Spleen (tissue), 11 donors: ENCODE measurements at regions not wholly inside any gene's neighbourhood (a gene's known extent, or its start where the extent isn't known, plus 50 kb on each side); places are given as distances from the start of the nearest gene placed in this dataset.

Experiments
- DNase-seq: peaks from one replicate; pipeline ENCODE4 v3.0.0-alpha.2; 2020
- H3K27ac ChIP-seq, 8 donors: fragments of 200-600 bp; sonication (generic) in 7 of 8; 1 replicate in 4 of 8; 2 replicates in 4 of 8; pipeline versions ENCODE4 v1.5.0 to v1.8.0; 2016 to 2021; ENCODE audit warnings: inconsistent platforms in 4 of 8, mild to moderate bottlenecking in 4 of 8, moderate library complexity in 1 of 8
- H3K27me3 ChIP-seq, 7 donors: fragments of 200-600 bp; sonication (generic) in 6 of 7; replicated peaks in 1 of 7; 1 replicate in 4 of 7; 2 replicates in 3 of 7; pipeline versions ENCODE4 v1.5.0 to v1.8.0; 2016 to 2021; ENCODE audit warnings: inconsistent platforms in 3 of 7, mild to moderate bottlenecking in 1 of 7
- H3K36me3 ChIP-seq, 6 donors: fragments of 200-600 bp; sonication (generic) in 5 of 6; 1 replicate in 4 of 6; 2 replicates in 2 of 6; pipeline versions ENCODE4 v1.5.0 to v1.8.0; 2016 to 2021; ENCODE audit warnings: inconsistent platforms in 2 of 6
- H3K4me1 ChIP-seq, 6 donors: fragments of 200-600 bp; sonication (generic) in 5 of 6; 1 replicate in 3 of 6; 2 replicates in 3 of 6; pipeline versions ENCODE4 v1.5.0 to v1.8.0; 2016 to 2021; ENCODE audit warnings: inconsistent platforms in 3 of 6
- H3K4me3 ChIP-seq, 8 donors: fragments of 200-600 bp; sonication (generic) in 7 of 8; 1 replicate in 4 of 8; 2 replicates in 4 of 8; pipeline versions ENCODE4 v1.5.0 to v1.8.0; 2016 to 2021; ENCODE audit warnings: inconsistent platforms in 4 of 8, mild to moderate bottlenecking in 4 of 8, moderate library complexity in 2 of 8
- H3K9me3 ChIP-seq, 8 donors: fragments of 200-600 bp; sonication (generic) in 7 of 8; 1 replicate in 4 of 8; 2 replicates in 4 of 8; pipeline versions ENCODE4 v1.5.0 to v1.8.0; 2016 to 2021; ENCODE audit warnings: inconsistent platforms in 4 of 8
- POLR2A ChIP-seq, 3 donors: fragments of 450-650 bp; IDR thresholded peaks; one replicate each; pipeline ENCODE4 v1.5.1; 2017; ENCODE audit warnings: antibody characterized with exemption in 3 of 3, mild to moderate bottlenecking in 1 of 3
- POLR2AphosphoS5 ChIP-seq, 3 donors: sonication (generic); formaldehyde crosslinking; IDR thresholded peaks; one replicate each; pipeline ENCODE4 v1.5.1; 2017; ENCODE audit warnings: antibody characterized with exemption in 3 of 3
- whole genome bisulfite sequencing, 5 donors: extraction: QIAGEN DNeasy Blood & Tissue Kit in 3 of 5; methylation state at CpG; one replicate each; pipeline versions ENCODE4 v1.1.5 to v1.1.7; 2013 to 2018; 5-methylcytosine and 5-hydroxymethylcytosine counted together
- intact Hi-C: fragments of 100-400 bp; cut with DNase I; formaldehyde crosslinking; loops from one replicate; pipeline ENCODE4 v1.15.0; 2023; ENCODE audit warnings: low total_unique reads
- TF ChIP-seq, protein P1 (sequence below), 11 experiments: fragments of 200-600 bp in 7 of 11; fragments of 450-650 bp in 4 of 11; sonication (generic) in 4 of 11; IDR thresholded peaks in 8 of 11; conservative IDR thresholded peaks in 3 of 11; 1 replicate in 7 of 11; 2 replicates in 4 of 11; pipeline versions ENCODE4 v1.4.0 to v1.8.0; 2016 to 2021; ENCODE audit warnings: antibody characterized with exemption in 11 of 11, inconsistent platforms in 4 of 11, mild to moderate bottlenecking in 1 of 11
- donor health status: healthy with polysubstance abuse.
- donor health status: DM: no; HTN: no; CAD: no; lungs with moderate emphysema.
- donor health status: DM: no; HTN: no; CAD: no.
- donor health status: Bipolar disorder and iron deficiency.
- donor health status: healthy.
- donor health status: DM: no; HTN: no; CAD: no.
- donor health status: DM: yes; HTN: yes; CAD: no.

DNA sequence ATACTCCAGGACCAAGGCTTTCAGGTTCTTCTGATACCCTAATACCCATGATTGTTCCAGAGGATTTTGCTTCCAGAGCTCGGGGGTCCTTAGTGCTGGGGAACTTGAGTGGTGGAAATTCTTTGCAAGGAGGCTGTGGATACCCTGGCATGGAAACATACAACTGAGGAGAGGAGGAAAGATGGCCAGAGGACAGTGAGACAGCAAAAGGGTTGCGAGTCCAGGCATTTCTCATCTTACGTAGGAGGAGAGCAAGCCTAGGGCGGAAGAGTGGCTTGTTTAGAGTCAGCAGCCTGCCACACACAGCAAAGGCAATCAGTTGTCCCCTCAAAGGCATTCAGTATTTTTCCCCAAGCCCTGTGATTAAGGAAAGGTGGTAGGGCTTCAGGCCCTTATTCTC, 73.5 kb downstream of the ADM start:
- no peak overlapping the region for H3K4me3 ChIP-seq
- no peak overlapping the region for H3K27ac ChIP-seq
- TF ChIP-seq, protein P1, sequence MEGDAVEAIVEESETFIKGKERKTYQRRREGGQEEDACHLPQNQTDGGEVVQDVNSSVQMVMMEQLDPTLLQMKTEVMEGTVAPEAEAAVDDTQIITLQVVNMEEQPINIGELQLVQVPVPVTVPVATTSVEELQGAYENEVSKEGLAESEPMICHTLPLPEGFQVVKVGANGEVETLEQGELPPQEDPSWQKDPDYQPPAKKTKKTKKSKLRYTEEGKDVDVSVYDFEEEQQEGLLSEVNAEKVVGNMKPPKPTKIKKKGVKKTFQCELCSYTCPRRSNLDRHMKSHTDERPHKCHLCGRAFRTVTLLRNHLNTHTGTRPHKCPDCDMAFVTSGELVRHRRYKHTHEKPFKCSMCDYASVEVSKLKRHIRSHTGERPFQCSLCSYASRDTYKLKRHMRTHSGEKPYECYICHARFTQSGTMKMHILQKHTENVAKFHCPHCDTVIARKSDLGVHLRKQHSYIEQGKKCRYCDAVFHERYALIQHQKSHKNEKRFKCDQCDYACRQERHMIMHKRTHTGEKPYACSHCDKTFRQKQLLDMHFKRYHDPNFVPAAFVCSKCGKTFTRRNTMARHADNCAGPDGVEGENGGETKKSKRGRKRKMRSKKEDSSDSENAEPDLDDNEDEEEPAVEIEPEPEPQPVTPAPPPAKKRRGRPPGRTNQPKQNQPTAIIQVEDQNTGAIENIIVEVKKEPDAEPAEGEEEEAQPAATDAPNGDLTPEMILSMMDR (IDR thresholded peaks at IDR 0.05 in 8 of 11, conservative IDR thresholded peaks at IDR 0.05 in 3 of 11), result no peak
- no peak for TF ChIP-seq POLR2A (IDR thresholded peaks at IDR 0.05)
- TF ChIP-seq POLR2AphosphoS5 (IDR thresholded peaks at IDR 0.05), result no peak
- intact Hi-C loops, result no loop called here
- H3K27me3 ChIP-seq, result peaks cover 0 to 56% (median 0%) of the 10 kb centered on the region in 7 donors
- H3K36me3 ChIP-seq, result no peaks in the 10 kb centered on the region
- H3K9me3 ChIP-seq, result no peaks in the 10 kb centered on the region
- peaks cover 0 to 39% (median 7%) of the 10 kb centered on the region in 6 donors for H3K4me1 ChIP-seq
- WGBS, 5 donors, result 87 to 98% (median 92%) methylated on average over 4 of the region's 4 CpGs
- DNase-seq, result no peak

DNA sequence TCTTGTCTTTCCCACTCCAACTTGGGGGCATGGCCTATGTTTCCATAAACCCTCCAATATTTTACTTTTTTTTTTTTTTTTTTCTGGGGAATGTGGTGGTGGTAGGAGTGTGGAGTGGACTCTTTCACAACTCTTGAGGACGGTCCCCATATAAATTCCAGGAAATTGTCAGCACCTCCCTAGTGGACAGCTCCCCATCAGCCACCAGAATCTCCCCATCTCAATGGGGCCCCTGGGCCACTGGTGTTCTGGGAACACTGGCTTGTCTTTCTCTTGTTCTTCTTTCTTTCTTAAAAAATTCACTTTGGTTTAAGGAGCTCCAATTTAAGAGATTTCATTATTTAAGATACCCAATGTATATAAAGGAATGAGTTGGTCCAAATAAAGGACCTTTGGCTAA, 74.1 kb downstream of the ADM start:
- no peak for DNase-seq
- no peak overlapping the region for H3K27ac ChIP-seq
- peaks cover 0 to 32% (median 5%) of the 10 kb centered on the region in 6 donors for H3K4me1 ChIP-seq
- intact Hi-C loops, result no loop called here
- TF ChIP-seq POLR2AphosphoS5 (IDR thresholded peaks at IDR 0.05) (no peak), POLR2A (IDR thresholded peaks at IDR 0.05) (no peak)
- TF ChIP-seq, protein P1 (IDR thresholded peaks at IDR 0.05 in 8 of 11, conservative IDR thresholded peaks at IDR 0.05 in 3 of 11), result no peak
- H3K36me3 ChIP-seq, result no peaks in the 10 kb centered on the region
- H3K9me3 ChIP-seq, result no peaks in the 10 kb centered on the region
- WGBS, 5 donors, result 33 to 69% (median 54%) methylated on average over 1 of the region's 1 CpG
- H3K4me3 ChIP-seq, result no peak overlapping the region
- peaks cover 0 to 57% (median 0%) of the 10 kb centered on the region in 7 donors for H3K27me3 ChIP-seq

DNA sequence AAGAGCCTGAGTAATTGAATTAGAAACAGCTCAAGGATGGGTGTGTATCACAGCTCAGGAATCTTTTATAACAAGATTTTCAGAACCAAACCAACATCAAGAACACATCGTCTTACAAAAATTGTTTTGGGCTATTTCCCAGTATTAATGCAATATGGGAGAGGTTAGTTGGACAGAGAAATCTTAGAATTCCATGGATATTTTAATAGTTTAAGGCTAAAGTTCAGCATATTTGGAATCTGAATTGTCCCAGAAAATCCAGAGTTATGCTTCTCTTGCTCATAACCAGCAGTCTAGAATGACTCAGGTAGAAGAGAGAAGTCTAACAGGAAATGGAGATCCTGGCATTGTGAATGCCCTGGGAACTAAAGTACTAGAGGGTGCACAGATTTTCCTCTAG, 74.6 kb downstream of the ADM start:
- intact Hi-C loops, result no loop called here
- Histone ChIP-seq H3K27me3 (peaks cover 0 to 57% (median 0%) of the 10 kb centered on the region in 7 donors), H3K9me3 (no peaks in the 10 kb centered on the region), H3K4me3 (no peak overlapping the region), H3K27ac (no peak overlapping the region), H3K4me1 (peaks cover 0 to 32% (median 3%) of the 10 kb centered on the region in 6 donors), H3K36me3 (no peaks in the 10 kb centered on the region)
- no peak for DNase-seq
- 62 to 90% (median 76%) methylated on average over 1 of the region's 1 CpG for WGBS, 5 donors
- TF ChIP-seq, protein P1 (IDR thresholded peaks at IDR 0.05 in 8 of 11, conservative IDR thresholded peaks at IDR 0.05 in 3 of 11), result no peak
- TF ChIP-seq POLR2AphosphoS5 (IDR thresholded peaks at IDR 0.05), result no peak

DNA sequence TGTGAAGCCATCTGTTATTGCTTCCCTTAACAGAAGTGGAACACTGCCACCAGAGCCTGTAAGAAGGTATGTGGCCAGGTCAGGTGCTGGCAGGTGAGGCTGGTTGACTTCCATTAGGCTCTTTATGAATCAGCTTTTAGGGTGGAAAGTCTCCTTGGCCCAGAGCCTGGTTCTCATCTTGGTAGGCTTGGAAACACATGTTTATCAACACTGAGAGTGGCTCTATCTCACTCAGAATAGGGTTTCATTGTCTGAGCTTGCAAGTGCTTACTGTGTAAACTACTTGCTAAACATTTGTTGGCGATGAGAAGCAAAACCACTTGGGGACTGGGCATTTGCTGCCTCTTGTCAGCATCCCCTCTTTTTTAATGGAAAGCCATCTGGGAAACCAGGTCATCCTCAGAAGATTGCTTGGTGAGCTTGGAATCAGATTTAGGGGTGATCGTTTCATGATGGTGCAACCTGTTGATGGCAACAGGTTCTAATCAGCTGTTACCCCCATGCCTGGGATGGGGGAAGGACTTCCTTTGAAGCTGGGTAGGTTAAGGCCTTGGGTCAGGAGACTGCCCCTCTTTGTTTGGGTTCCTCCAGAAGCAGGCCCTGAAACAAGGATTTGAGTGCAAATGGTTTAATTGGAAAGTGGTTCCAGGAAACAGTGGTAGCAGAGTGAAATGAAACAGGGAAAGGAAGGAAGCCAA, 75.0 kb upstream of the AMPD3 start:
- H3K4me3 ChIP-seq, result no peak overlapping the region
- no peaks in the 10 kb centered on the region for H3K36me3 ChIP-seq
- no peaks in the 10 kb centered on the region for H3K9me3 ChIP-seq
- no peak overlapping the region for H3K27ac ChIP-seq
- intact Hi-C loops, result no loop called here
- WGBS, 5 donors, result 47 to 89% (median 85%) methylated on average over 2 of the region's 2 CpGs
- no peak for TF ChIP-seq POLR2AphosphoS5 (IDR thresholded peaks at IDR 0.05)
- TF ChIP-seq POLR2A (IDR thresholded peaks at IDR 0.05), result no peak
- TF ChIP-seq, protein P1 (IDR thresholded peaks at IDR 0.05 in 8 of 11, conservative IDR thresholded peaks at IDR 0.05 in 3 of 11), result no peak
- H3K4me1 ChIP-seq, result peaks cover 0 to 32% (median 3%) of the 10 kb centered on the region in 6 donors
- H3K27me3 ChIP-seq, result peaks cover 0 to 57% (median 0%) of the 10 kb centered on the region in 7 donors
- DNase-seq, result no peak
